ENCODE measurements at regions not wholly inside any gene's neighbourhood (a gene's known extent, or its start where the extent isn't known, plus 50 kb on each side); places are given as distances from the start of the nearest gene placed in this dataset.
"Not testable (repeated sequence)": the region's sequence is repeated elsewhere in the genome, so short reads cannot be mapped to it uniquely, and the experiment has no call there.

DNA sequence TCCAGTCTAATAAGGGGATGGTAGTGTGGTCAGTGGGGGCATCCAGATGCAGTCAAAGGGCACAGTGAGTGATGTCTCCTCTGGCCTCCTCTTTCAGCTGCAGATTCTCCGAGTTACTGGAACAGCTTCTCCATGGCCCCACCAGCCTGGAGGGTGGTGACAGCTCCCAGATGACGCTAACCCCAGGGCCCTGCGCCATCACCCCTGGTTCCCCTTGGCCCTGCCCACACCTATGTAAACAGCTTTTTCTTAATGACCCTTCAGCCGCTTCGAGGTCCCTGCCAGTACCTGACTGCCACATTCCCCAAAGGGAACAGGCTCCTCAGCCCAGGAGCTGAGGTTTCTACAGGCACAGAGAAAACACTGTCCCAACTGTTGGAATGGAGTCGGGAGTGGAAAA lies 235.0 kb downstream of the POTED start:
- TF ChIP-seq, protein P1, sequence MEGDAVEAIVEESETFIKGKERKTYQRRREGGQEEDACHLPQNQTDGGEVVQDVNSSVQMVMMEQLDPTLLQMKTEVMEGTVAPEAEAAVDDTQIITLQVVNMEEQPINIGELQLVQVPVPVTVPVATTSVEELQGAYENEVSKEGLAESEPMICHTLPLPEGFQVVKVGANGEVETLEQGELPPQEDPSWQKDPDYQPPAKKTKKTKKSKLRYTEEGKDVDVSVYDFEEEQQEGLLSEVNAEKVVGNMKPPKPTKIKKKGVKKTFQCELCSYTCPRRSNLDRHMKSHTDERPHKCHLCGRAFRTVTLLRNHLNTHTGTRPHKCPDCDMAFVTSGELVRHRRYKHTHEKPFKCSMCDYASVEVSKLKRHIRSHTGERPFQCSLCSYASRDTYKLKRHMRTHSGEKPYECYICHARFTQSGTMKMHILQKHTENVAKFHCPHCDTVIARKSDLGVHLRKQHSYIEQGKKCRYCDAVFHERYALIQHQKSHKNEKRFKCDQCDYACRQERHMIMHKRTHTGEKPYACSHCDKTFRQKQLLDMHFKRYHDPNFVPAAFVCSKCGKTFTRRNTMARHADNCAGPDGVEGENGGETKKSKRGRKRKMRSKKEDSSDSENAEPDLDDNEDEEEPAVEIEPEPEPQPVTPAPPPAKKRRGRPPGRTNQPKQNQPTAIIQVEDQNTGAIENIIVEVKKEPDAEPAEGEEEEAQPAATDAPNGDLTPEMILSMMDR (IDR thresholded peaks at IDR 0.05), result not testable (repeated sequence)
- not testable (repeated sequence) for TF ChIP-seq POLR2A, EP300 (IDR thresholded peaks at IDR 0.05)

Data from ovary (tissue), 3 donors.